GM12878 (cell line): ENCODE measurements at regions not wholly inside any gene's neighbourhood (a gene's known extent, or its start where the extent isn't known, plus 50 kb on each side); places are given as distances from the start of the nearest gene placed in this dataset.

Experiments used
- CTCF ChIP-seq, 3 experiments: IDR thresholded peaks in 2 of 3; conservative IDR thresholded peaks in 1 of 3; 2 replicates each; pipeline ENCODE4 v1.5.1; 2011; ENCODE audit warnings: low read depth in 3 of 3, low read length in 3 of 3, mild to moderate bottlenecking in 3 of 3, control low read depth in 2 of 3, moderate library complexity in 2 of 3, inconsistent platforms in 1 of 3, mixed read lengths in 1 of 3; ENCODE audit not compliant: control insufficient read depth in 2 of 3, insufficient read depth in 1 of 3; ENCODE audit errors: extremely low read depth in 1 of 3
- EP300 ChIP-seq, 2 experiments: fragments of 150-350 bp in 1 of 2; IDR thresholded peaks; 2 replicates each; pipeline ENCODE4 v1.6.1; 2011 to 2012; ENCODE audit warnings: low read depth in 2 of 2, low read length in 2 of 2, borderline replicate concordance in 1 of 2, improper control_type of control experiment in 1 of 2, inconsistent platforms in 1 of 2; ENCODE audit not compliant: control insufficient read depth in 1 of 2
- HDAC2 ChIP-seq: fragments of 200-600 bp; sonication (generic); IDR thresholded peaks from 2 replicates; pipeline ENCODE4 v1.6.1; 2017
- IKZF1 ChIP-seq: fragments of 450-650 bp; conservative IDR thresholded peaks from 2 replicates; pipeline ENCODE4 v1.6.1; 2017; ENCODE audit warnings: antibody characterized with exemption, mild to moderate bottlenecking
- POLR2AphosphoS5 ChIP-seq: IDR thresholded peaks from 2 replicates; pipeline ENCODE4 v1.6.1; 2011; ENCODE audit warnings: mild to moderate bottlenecking, low read length, inconsistent platforms
- SIN3A ChIP-seq: IDR thresholded peaks from 2 replicates; pipeline ENCODE4 v1.6.1; 2012; ENCODE audit warnings: low read depth, low read length, improper control_type of control experiment
- SP1 ChIP-seq: IDR thresholded peaks from one replicate; pipeline ENCODE4 v1.6.1; 2011; ENCODE audit warnings: low read depth, low read length
- SREBF2 ChIP-seq: IDR thresholded peaks from 2 replicates; pipeline ENCODE4 v1.6.1; 2012; ENCODE audit warnings: mild to moderate bottlenecking, low read length
- TBL1XR1 ChIP-seq: IDR thresholded peaks from 2 replicates; pipeline ENCODE4 v1.6.1; 2012; ENCODE audit warnings: low read depth, low read length, improper control_type of control experiment
- ZZZ3 ChIP-seq: IDR thresholded peaks from 2 replicates; pipeline ENCODE4 v1.6.1; 2011; ENCODE audit warnings: low read depth; ENCODE audit not compliant: control insufficient read depth, insufficient read length
- TF ChIP-seq, protein P1 (sequence below): IDR thresholded peaks from 2 replicates; pipeline ENCODE4 v1.6.1; 2012; ENCODE audit warnings: low read depth, low read length, improper control_type of control experiment
- TF ChIP-seq, protein P2 (sequence below): IDR thresholded peaks from 2 replicates; pipeline ENCODE4 v1.6.1; 2012; ENCODE audit warnings: low read depth, low read length, improper control_type of control experiment

DNA sequence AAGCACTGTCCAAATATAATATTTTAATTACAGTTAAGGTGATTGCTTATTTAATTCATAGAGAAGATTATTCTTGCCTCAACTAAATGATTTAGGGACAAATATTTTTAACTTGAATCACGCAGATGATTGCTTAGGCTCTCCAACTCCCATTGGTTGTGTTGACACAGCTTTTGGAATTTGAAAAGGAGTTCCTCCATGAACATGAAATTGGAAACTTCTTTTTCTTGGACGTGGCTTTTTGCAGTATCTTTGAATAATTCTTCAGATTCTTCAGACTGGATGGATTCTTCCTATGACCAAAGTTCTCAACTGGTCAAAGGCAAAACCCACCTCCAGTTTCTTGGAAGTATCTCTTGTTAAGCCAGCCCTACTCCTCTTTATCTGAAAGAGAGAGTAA lies 456.4 kb upstream of the KLF4 start:
- TF ChIP-seq TBL1XR1, result no peak
- no peak for TF ChIP-seq IKZF1
- TF ChIP-seq HDAC2, result no peak
- TF ChIP-seq ZZZ3, result no peak
- TF ChIP-seq EP300 (IDR thresholded peaks at IDR 0.05; ENCODE audit: borderline replicate concordance in 1 of 2, control insufficient read depth in 1 of 2, low read depth in 2 of 2, low read length in 2 of 2), result no peak
- TF ChIP-seq CTCF (IDR thresholded peaks at IDR 0.05 in 2 of 3, conservative IDR thresholded peaks at IDR 0.05 in 1 of 3; ENCODE audit: control insufficient read depth in 2 of 3, extremely low read depth in 1 of 3, insufficient read depth in 1 of 3, low read depth in 3 of 3, low read length in 3 of 3), result no peak
- no peak for TF ChIP-seq SREBF2
- TF ChIP-seq, protein P1, sequence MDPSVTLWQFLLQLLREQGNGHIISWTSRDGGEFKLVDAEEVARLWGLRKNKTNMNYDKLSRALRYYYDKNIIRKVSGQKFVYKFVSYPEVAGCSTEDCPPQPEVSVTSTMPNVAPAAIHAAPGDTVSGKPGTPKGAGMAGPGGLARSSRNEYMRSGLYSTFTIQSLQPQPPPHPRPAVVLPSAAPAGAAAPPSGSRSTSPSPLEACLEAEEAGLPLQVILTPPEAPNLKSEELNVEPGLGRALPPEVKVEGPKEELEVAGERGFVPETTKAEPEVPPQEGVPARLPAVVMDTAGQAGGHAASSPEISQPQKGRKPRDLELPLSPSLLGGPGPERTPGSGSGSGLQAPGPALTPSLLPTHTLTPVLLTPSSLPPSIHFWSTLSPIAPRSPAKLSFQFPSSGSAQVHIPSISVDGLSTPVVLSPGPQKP, result no peak
- no peak for TF ChIP-seq SP1
- TF ChIP-seq, protein P2, sequence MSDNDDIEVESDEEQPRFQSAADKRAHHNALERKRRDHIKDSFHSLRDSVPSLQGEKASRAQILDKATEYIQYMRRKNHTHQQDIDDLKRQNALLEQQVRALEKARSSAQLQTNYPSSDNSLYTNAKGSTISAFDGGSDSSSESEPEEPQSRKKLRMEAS, result no peak
- TF ChIP-seq SIN3A, result no peak
- no peak for TF ChIP-seq POLR2AphosphoS5
